Gastroesophageal sphincter (tissue), 3 donors: ENCODE measurements at regions not wholly inside any gene's neighbourhood (a gene's known extent, or its start where the extent isn't known, plus 50 kb on each side); places are given as distances from the start of the nearest gene placed in this dataset.

Experiments
- CTCF ChIP-seq, 4 experiments: fragments of 200-600 bp in 2 of 4; fragments of 450-650 bp in 2 of 4; sonication (generic) in 1 of 4; IDR thresholded peaks; one replicate each; pipeline ENCODE4 v1.5.1; 2017 to 2019; ENCODE audit warnings: antibody characterized with exemption in 4 of 4, mild to moderate bottlenecking in 2 of 4, moderate library complexity in 2 of 4
- POLR2A ChIP-seq, 2 donors: fragments of 450-650 bp; IDR thresholded peaks; one replicate each; pipeline ENCODE4 v1.6.1; 2017; ENCODE audit warnings: antibody characterized with exemption in 2 of 2, mild to moderate bottlenecking in 2 of 2, moderate library complexity in 1 of 2

GRCh38 chr17:72561680-72562079 lies 440.9 kb downstream of the SOX9 start:
- TF ChIP-seq POLR2A (IDR thresholded peaks at IDR 0.05), result no peak
- TF ChIP-seq CTCF (IDR thresholded peaks at IDR 0.05), result no peak
